ENCODE measurements at regions not wholly inside any gene's neighbourhood (a gene's known extent, or its start where the extent isn't known, plus 50 kb on each side); places are given as distances from the start of the nearest gene placed in this dataset.

GRCh38 chr16:74030000-74030706 lies 266.5 kb upstream of the PSMD7 start:
- DNase-seq = no peak

- DNase-seq = no peak
Measured at GRCh38 chr16:74029115-74029792, 267.4 kb upstream of the PSMD7 start.

GRCh38 chr16:74026373-74027281 lies 270.0 kb upstream of the PSMD7 start:
- DNase-seq = no peak

- DNase-seq = no peak
Measured at GRCh38 chr16:74024953-74025352, 271.7 kb upstream of the PSMD7 start.

- DNase-seq = no peak
Measured at GRCh38 chr16:74020095-74020670, 276.4 kb upstream of the PSMD7 start.

GRCh38 chr16:74019612-74020011 lies 277.0 kb upstream of the PSMD7 start:
- no peak for DNase-seq

- no peak for DNase-seq
Measured at GRCh38 chr16:74015953-74016352, 280.7 kb upstream of the PSMD7 start.

- no peak for DNase-seq
Measured at GRCh38 chr16:73998707-73999106, 297.9 kb upstream of the PSMD7 start.

- no peak for DNase-seq
Measured at GRCh38 chr16:73997971-73998370, 298.6 kb upstream of the PSMD7 start.

GRCh38 chr16:73997340-73997711 lies 299.3 kb upstream of the PSMD7 start:
- no peak for DNase-seq

- no peak for DNase-seq
Measured at GRCh38 chr16:73996624-73997339, 299.8 kb upstream of the PSMD7 start.

- no peak for DNase-seq
Measured at GRCh38 chr16:73993878-73994277, 302.7 kb upstream of the PSMD7 start.

- DNase-seq = no peak
Measured at GRCh38 chr16:73978407-73978784, 318.2 kb upstream of the PSMD7 start.

GRCh38 chr16:73976644-73977043 lies 320.0 kb upstream of the PSMD7 start:
- DNase-seq = no peak

GRCh38 chr16:73973174-73973573 lies 323.4 kb upstream of the PSMD7 start:
- no peak for DNase-seq

GRCh38 chr16:73966851-73967250 lies 329.8 kb upstream of the PSMD7 start:
- no peak for DNase-seq

- no peak for DNase-seq
Measured at GRCh38 chr16:73965591-73965990, 331.0 kb upstream of the PSMD7 start.

GRCh38 chr16:73956587-73957494 lies 339.8 kb upstream of the PSMD7 start:
- peak; percentile 6 for DNase-seq

- no peak for DNase-seq
Measured at GRCh38 chr16:73955702-73956101, 340.9 kb upstream of the PSMD7 start.

GRCh38 chr16:73955255-73955654 lies 341.4 kb upstream of the PSMD7 start:
- no peak for DNase-seq

- DNase-seq = no peak
Measured at GRCh38 chr16:73951481-73951880, 345.1 kb upstream of the PSMD7 start.
